ENCODE measurements at regions not wholly inside any gene's neighbourhood (a gene's known extent, or its start where the extent isn't known, plus 50 kb on each side); places are given as distances from the start of the nearest gene placed in this dataset.

DNA sequence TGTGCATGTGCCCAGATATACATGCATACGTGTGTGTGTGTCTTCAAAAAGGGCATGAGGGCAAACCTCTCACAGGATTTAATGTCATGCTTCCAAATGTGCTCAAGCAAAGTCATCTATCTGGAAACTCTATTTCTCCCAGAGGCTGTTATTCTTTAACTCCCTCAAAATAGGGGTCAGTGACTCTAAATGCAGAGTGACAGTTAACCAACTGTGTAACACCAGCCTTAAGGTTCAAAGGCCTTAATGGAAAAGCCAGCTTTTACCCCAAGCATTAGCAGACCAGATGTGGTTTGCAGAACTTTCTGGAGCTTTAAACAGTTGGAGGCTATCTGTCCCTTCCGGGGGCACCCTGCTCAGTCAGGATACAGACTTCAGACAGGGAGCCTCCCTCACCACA is 70.4 kb upstream of the SLC7A14 start:
- no peak for TF ChIP-seq EZH2 (IDR thresholded peaks at IDR 0.05)
- TF ChIP-seq POLR2AphosphoS5 (IDR thresholded peaks at IDR 0.05; ENCODE audit: borderline replicate concordance, low read depth, low read length): no peak
